SU-DHL-6 (cell line): ENCODE measurements at regions not wholly inside any gene's neighbourhood (a gene's known extent, or its start where the extent isn't known, plus 50 kb on each side); places are given as distances from the start of the nearest gene placed in this dataset.

ENCODE experiments used
- H2AFZ ChIP-seq: fragments of 200-600 bp; sonication (generic); 2 replicates; pipeline ENCODE4 v1.6.1; 2014; ENCODE audit warnings: low read depth, mild to moderate bottlenecking, moderate library complexity, mixed read lengths, antibody characterized with exemption, low read length; ENCODE audit not compliant: severe bottlenecking
- H3F3A ChIP-seq: fragments of 200-600 bp; shearing (Covaris generic); 2 replicates; pipeline ENCODE4 v1.6.0; 2016; ENCODE audit warnings: antibody characterized with exemption, mild to moderate bottlenecking; ENCODE audit not compliant: insufficient read depth
- H3K27ac ChIP-seq: fragments of 200-600 bp; sonication (generic); 2 replicates; pipeline ENCODE4 v1.5.1; 2016; ENCODE audit warnings: low read depth, mild to moderate bottlenecking, low read length, moderate library complexity, mixed read lengths
- H3K27me3 ChIP-seq: fragments of 200-600 bp; sonication (generic), shearing (Covaris generic); 2 replicates; pipeline ENCODE4 v1.6.0; 2014; ENCODE audit warnings: mild to moderate bottlenecking, low read length
- H3K36me3 ChIP-seq: fragments of 200-600 bp; sonication (generic); 2 replicates; pipeline ENCODE4 v1.6.1; 2014; ENCODE audit warnings: mild to moderate bottlenecking, low read length, mixed read lengths
- H3K4me2 ChIP-seq: fragments of 300-600, 200-600 bp; shearing (Covaris generic), sonication (generic); 2 replicates; pipeline ENCODE4 v1.6.0; 2014; ENCODE audit warnings: low read length, low read depth, mild to moderate bottlenecking; ENCODE audit not compliant: poor library complexity, severe bottlenecking
- H3K4me3 ChIP-seq: fragments of 200-600 bp; sonication (generic); 2 replicates; pipeline ENCODE4 v1.5.1; 2014; ENCODE audit warnings: antibody characterized with exemption, low read length, mild to moderate bottlenecking, mixed read lengths; ENCODE audit not compliant: insufficient read depth, poor library complexity, severe bottlenecking
- H3K79me2 ChIP-seq: fragments of 200-600 bp; sonication (generic); 2 replicates; pipeline ENCODE4 v1.6.1; 2014; ENCODE audit warnings: mild to moderate bottlenecking, low read length, moderate library complexity; ENCODE audit not compliant: insufficient read depth
- H3K9ac ChIP-seq: fragments of 200-600 bp; sonication (generic); 2 replicates; pipeline ENCODE4 v1.7.0; 2014; ENCODE audit warnings: mild to moderate bottlenecking, low read length
- H3K9me2 ChIP-seq: fragments of 200-600 bp; sonication (generic); replicated peaks from 2 replicates; pipeline ENCODE4 v1.6.1; 2014; ENCODE audit warnings: low read length; ENCODE audit not compliant: insufficient read depth
- H3K9me3 ChIP-seq: fragments of 200-600 bp; sonication (generic); 2 replicates; pipeline ENCODE4 v1.6.1; 2014; ENCODE audit warnings: low read length, mixed read lengths; ENCODE audit not compliant: insufficient read depth
- H4K20me1 ChIP-seq: fragments of 200-600 bp; sonication (generic); 2 replicates; pipeline ENCODE4 v1.6.1; 2014; ENCODE audit warnings: low read depth, mild to moderate bottlenecking, antibody characterized with exemption, low read length, moderate library complexity, mixed read lengths
- CTCF ChIP-seq: fragments of 200-600 bp; sonication (generic); IDR thresholded peaks from one replicate; pipeline ENCODE4 v1.5.1; 2017; ENCODE audit warnings: antibody characterized with exemption, mild to moderate bottlenecking, low read length, moderate library complexity; ENCODE audit not compliant: insufficient read depth, poor library complexity, severe bottlenecking
- EZH2phosphoT487 ChIP-seq: fragments of 200-600 bp; sonication (generic), shearing (Covaris generic); conservative IDR thresholded peaks from 2 replicates; pipeline ENCODE4 v1.6.1; 2018; ENCODE audit warnings: mild to moderate bottlenecking, antibody characterized with exemption, low read length, moderate library complexity, mixed read lengths

GRCh38 chr20:48227381-48227780 is 442.1 kb upstream of the SULF2 start:
- H3K36me3 ChIP-seq, result no peaks in the 10 kb centered on the region
- H3F3A ChIP-seq, result no peaks in the 10 kb centered on the region
- H2AFZ ChIP-seq, result no peak overlapping the region
- TF ChIP-seq EZH2phosphoT487 (no peak), CTCF (no peak)
- H3K9me3 ChIP-seq, result no peaks in the 10 kb centered on the region
- no peak overlapping the region for H3K27ac ChIP-seq
- H3K4me3 ChIP-seq, result no peak overlapping the region
- no peaks in the 10 kb centered on the region for H3K79me2 ChIP-seq
- no peaks in the 10 kb centered on the region for H4K20me1 ChIP-seq
- no peaks in the 10 kb centered on the region for H3K9me2 ChIP-seq
- H3K27me3 ChIP-seq, result no peaks in the 10 kb centered on the region
- no peak overlapping the region for H3K4me2 ChIP-seq
- H3K9ac ChIP-seq, result no peak overlapping the region

DNA sequence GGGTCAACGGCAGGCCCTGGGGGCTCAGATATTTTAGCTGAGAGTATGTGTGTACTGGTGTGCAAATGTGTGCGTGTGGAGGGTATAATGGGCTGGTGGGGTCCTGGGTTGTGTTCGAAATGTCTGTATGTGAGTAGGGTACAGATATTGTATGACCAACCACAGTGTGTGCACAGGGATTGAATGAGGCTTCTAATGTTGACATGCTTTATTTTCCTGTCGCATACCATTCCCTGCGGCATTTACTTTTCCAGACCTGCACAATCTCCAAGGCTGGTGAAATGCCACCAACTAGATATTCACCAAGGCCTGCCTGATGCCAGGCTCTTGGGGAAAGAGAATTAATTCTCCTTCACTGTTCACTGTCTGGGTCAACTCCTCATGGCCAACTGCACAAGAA is 441.4 kb upstream of the SULF2 start:
- H3K9me3 ChIP-seq, result no peaks in the 10 kb centered on the region
- no peak overlapping the region for H2AFZ ChIP-seq
- H3K27me3 ChIP-seq, result no peaks in the 10 kb centered on the region
- no peak overlapping the region for H3K4me2 ChIP-seq
- H3K4me3 ChIP-seq, result no peak overlapping the region
- H3K9me2 ChIP-seq, result no peaks in the 10 kb centered on the region
- no peak overlapping the region for H3K27ac ChIP-seq
- H3K79me2 ChIP-seq, result no peaks in the 10 kb centered on the region
- H3K36me3 ChIP-seq, result no peaks in the 10 kb centered on the region
- TF ChIP-seq CTCF (no peak), EZH2phosphoT487 (no peak)
- H3F3A ChIP-seq, result no peaks in the 10 kb centered on the region
- no peaks in the 10 kb centered on the region for H4K20me1 ChIP-seq
- H3K9ac ChIP-seq, result no peak overlapping the region

DNA sequence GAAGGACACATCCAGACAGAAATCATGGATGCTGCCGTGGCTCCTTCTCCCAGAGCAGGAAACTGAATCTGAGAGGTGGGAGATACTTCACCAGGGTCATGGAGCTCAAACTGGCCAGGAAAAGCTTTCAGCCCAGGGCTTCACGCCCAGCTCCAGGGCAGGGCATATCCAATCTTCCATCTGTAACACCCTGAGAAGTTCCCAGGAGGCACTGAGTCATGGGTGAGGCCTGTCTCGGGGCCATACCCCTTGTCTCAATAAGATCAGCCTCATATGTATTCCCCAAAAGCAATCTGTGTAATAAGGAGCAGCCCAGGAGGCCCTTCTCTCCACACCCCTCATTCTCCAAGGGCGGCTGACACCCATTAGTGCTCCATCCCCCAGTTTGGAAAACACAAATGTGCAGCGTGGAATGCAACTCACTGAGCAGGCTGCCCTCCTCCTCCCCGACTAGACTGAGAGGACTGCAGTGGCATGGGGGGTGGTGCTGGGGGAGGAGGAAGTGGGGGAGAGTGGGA is 439.3 kb upstream of the SULF2 start:
- H3K79me2 ChIP-seq, result no peaks in the 10 kb centered on the region
- no peak overlapping the region for H3K9ac ChIP-seq
- no peaks in the 10 kb centered on the region for H3K36me3 ChIP-seq
- no peak overlapping the region for H3K4me2 ChIP-seq
- H3K27ac ChIP-seq, result no peak overlapping the region
- H3K9me3 ChIP-seq, result no peaks in the 10 kb centered on the region
- H3K9me2 ChIP-seq, result no peaks in the 10 kb centered on the region
- H3K27me3 ChIP-seq, result no peaks in the 10 kb centered on the region
- TF ChIP-seq EZH2phosphoT487 (no peak), CTCF (no peak)
- no peaks in the 10 kb centered on the region for H4K20me1 ChIP-seq
- no peak overlapping the region for H2AFZ ChIP-seq
- no peaks in the 10 kb centered on the region for H3F3A ChIP-seq
- no peak overlapping the region for H3K4me3 ChIP-seq
